Lung (tissue), 11 donors: ENCODE measurements at regions not wholly inside any gene's neighbourhood (a gene's known extent, or its start where the extent isn't known, plus 50 kb on each side); places are given as distances from the start of the nearest gene placed in this dataset.

Experiments
- ATAC-seq: fragments of 200-7000 bp; cut with Tn5 transposase; one replicate; pipeline ENCODE4 v1.9.1; 2020; ENCODE audit warnings: moderate number of reproducible peaks; ENCODE audit not compliant: insufficient read depth, low FRiP score
- DNase-seq, 3 donors: peaks; one replicate each; pipeline ENCODE4 v3.0.0-alpha.2; 2013 to 2017
- H3K27ac ChIP-seq, 2 donors: one replicate each; pipeline ENCODE4 v1.5.1; 2013; ENCODE audit warnings: mild to moderate bottlenecking in 2 of 2, moderate library complexity in 2 of 2, control low read depth in 1 of 2, inconsistent platforms in 1 of 2, low read depth in 1 of 2, low read length in 1 of 2
- H3K27me3 ChIP-seq, 3 donors: one replicate each; pipeline ENCODE4 v1.5.1; 2013; ENCODE audit warnings: low read length in 2 of 3; ENCODE audit not compliant: control insufficient read depth in 3 of 3, insufficient read depth in 3 of 3
- H3K36me3 ChIP-seq, 4 donors: one replicate each; pipeline ENCODE4 v1.5.1; 2013; ENCODE audit warnings: low read length in 4 of 4, mild to moderate bottlenecking in 1 of 4, moderate library complexity in 1 of 4; ENCODE audit not compliant: control insufficient read depth in 4 of 4, insufficient read depth in 4 of 4
- H3K4me1 ChIP-seq, 5 donors: one replicate each; pipeline ENCODE4 v1.5.1; 2013; ENCODE audit warnings: low read length in 5 of 5, mild to moderate bottlenecking in 2 of 5, moderate library complexity in 1 of 5; ENCODE audit not compliant: control insufficient read depth in 5 of 5, insufficient read depth in 5 of 5
- H3K4me3 ChIP-seq: one replicate; pipeline ENCODE4 v1.5.1; 2013; ENCODE audit warnings: mild to moderate bottlenecking, control low read depth, moderate library complexity
- H3K9ac ChIP-seq, 2 donors: one replicate each; pipeline ENCODE4 v1.5.1; 2013; ENCODE audit warnings: low read length in 2 of 2, control low read depth in 1 of 2; ENCODE audit not compliant: insufficient read depth in 1 of 2
- H3K9me3 ChIP-seq, 4 donors: one replicate each; pipeline ENCODE4 v1.5.1; 2013; ENCODE audit warnings: low read length in 3 of 4, mild to moderate bottlenecking in 1 of 4, moderate library complexity in 1 of 4; ENCODE audit not compliant: control insufficient read depth in 4 of 4, insufficient read depth in 3 of 4
- CTCF ChIP-seq: IDR thresholded peaks from 2 replicates; pipeline ENCODE4 v1.5.1; 2012; ENCODE audit warnings: mild to moderate bottlenecking; ENCODE audit errors: control extremely low read depth, extremely low read depth
- WGBS, 2 donors: extraction: QIAGEN DNeasy Blood & Tissue Kit; methylation state at CpG; one replicate each; pipeline ENCODE4 v1.1.7; 2013; 5-methylcytosine and 5-hydroxymethylcytosine counted together
- donor health status: control.
- donor health status: control.
- donor health status: Bipolar disorder and iron deficiency.
- donor health status: healthy.
- donor health status: DM: yes; HTN: yes; CAD: no.

GRCh38 chr2:45331410-45331786 lies 279.7 kb downstream of the SRBD1 start:
- WGBS, 2 donors, result 87% methylated on average over 7 of the region's 7 CpGs
- Histone ChIP-seq H3K4me1 (peaks cover 0 to 21% (median 4%) of the 10 kb centered on the region in 5 donors), H3K27me3 (peaks cover 0 to 8% (median 3%) of the 10 kb centered on the region in 3 donors), H3K9ac (no peak overlapping the region), H3K4me3 (no peak overlapping the region), H3K36me3 (no peaks in the 10 kb centered on the region), H3K27ac (no peak overlapping the region), H3K9me3 (no peaks in the 10 kb centered on the region)
- no peak for DNase-seq
- ATAC-seq, result no peak
- no peak for TF ChIP-seq CTCF

- Histone ChIP-seq H3K4me1 (peaks cover 0 to 21% (median 4%) of the 10 kb centered on the region in 5 donors), H3K9ac (no peak overlapping the region), H3K36me3 (no peaks in the 10 kb centered on the region), H3K4me3 (no peak overlapping the region), H3K9me3 (no peaks in the 10 kb centered on the region), H3K27me3 (peaks cover 0 to 8% (median 3%) of the 10 kb centered on the region in 3 donors), H3K27ac (no peak overlapping the region)
- ATAC-seq (peak; percentile 43), DNase-seq (peak; percentile 21 to 38 (median 27))
- WGBS, 2 donors, result 60 to 83% methylated on average over 8 of the region's 8 CpGs
- no peak for TF ChIP-seq CTCF
These were observed 280.2 kb downstream of the SRBD1 start for GRCh38 chr2:45330637-45331409.

GRCh38 chr2:45330108-45330507 lies 281.0 kb downstream of the SRBD1 start:
- Histone ChIP-seq H3K4me3 (no peak overlapping the region), H3K9me3 (no peaks in the 10 kb centered on the region), H3K27me3 (peaks cover 0 to 8% (median 3%) of the 10 kb centered on the region in 3 donors), H3K27ac (no peak overlapping the region), H3K4me1 (peaks cover 0 to 21% (median 4%) of the 10 kb centered on the region in 5 donors), H3K9ac (no peak overlapping the region), H3K36me3 (no peaks in the 10 kb centered on the region)
- no peak for TF ChIP-seq CTCF
- ATAC-seq, result no peak
- peak; percentile 76 to 88 (median 84) for DNase-seq
- 55 to 83% methylated on average over 5 of the region's 5 CpGs for WGBS, 2 donors
